Panc1 (cell line): ENCODE measurements at regions not wholly inside any gene's neighbourhood (a gene's known extent, or its start where the extent isn't known, plus 50 kb on each side); places are given as distances from the start of the nearest gene placed in this dataset.

Experiments used
- ATAC-seq: fragments of 200-7000 bp; cut with Tn5 transposase; 2 replicates; pipeline ENCODE4 v1.9.1; 2020; ENCODE audit warnings: mild to moderate bottlenecking, moderate library complexity
- BruUV-seq: library from RNA; stranded (reverse); fragments of 400-500 nt; replicated peaks from 2 replicates; lab custom pipeline; 2021; lab: Mats Ljungman, UMichigan
- CTCF ChIA-PET: fragments of 300-600 bp; sonication (Branson Sonifier 250); formaldehyde crosslinking; loops from one replicate; lab custom pipeline; 2022; ENCODE audit warnings: antibody characterized with exemption; lab: Charles Lee
- POLR2A ChIA-PET: fragments of 300-600 bp; sonication (Branson Sonifier 250); formaldehyde crosslinking; loops from one replicate; lab custom pipeline; 2022; ENCODE audit warnings: antibody characterized with exemption; lab: Charles Lee
- DNase-seq: peaks from one replicate; pipeline ENCODE4 v3.0.0-alpha.2; 2010; ENCODE audit warnings: low read depth, low spot score
- H3K27ac ChIP-seq: 2 replicates; pipeline ENCODE4 v1.5.1; 2011; ENCODE audit warnings: mild to moderate bottlenecking, low read length, inconsistent platforms
- H3K27me3 ChIP-seq: fragments of 200-500 bp; sonication (Bioruptor generic); 2 replicates; pipeline ENCODE4 v1.6.0; 2014; ENCODE audit warnings: low read length, inconsistent platforms; ENCODE audit not compliant: control insufficient read depth, insufficient read depth
- H3K36me3 ChIP-seq: fragments of 200-500 bp; sonication (Bioruptor generic); 2 replicates; pipeline ENCODE4 v1.5.1; 2014; ENCODE audit warnings: inconsistent platforms, mild to moderate bottlenecking, low read length, moderate library complexity; ENCODE audit not compliant: control insufficient read depth, insufficient read depth
- H3K4me1 ChIP-seq: 2 replicates; pipeline ENCODE4 v1.5.1; 2011; ENCODE audit warnings: inconsistent platforms, mild to moderate bottlenecking, low read length, moderate library complexity; ENCODE audit not compliant: control insufficient read depth, insufficient read depth
- H3K4me3 ChIP-seq, 2 experiments: 2 replicates each; pipeline ENCODE4 v1.5.1; 2011 to 2012; ENCODE audit warnings: low read depth in 2 of 2, low read length in 2 of 2, mild to moderate bottlenecking in 2 of 2, inconsistent platforms in 1 of 2, moderate library complexity in 1 of 2
- H3K9me3 ChIP-seq: fragments of 200-500 bp; sonication (Bioruptor generic); 2 replicates; pipeline ENCODE4 v1.5.1; 2014; ENCODE audit warnings: low read depth, mild to moderate bottlenecking, inconsistent platforms, low read length, moderate library complexity; ENCODE audit not compliant: control insufficient read depth, insufficient read depth
- POLR2AphosphoS5 ChIP-seq: IDR thresholded peaks from 2 replicates; pipeline ENCODE4 v1.6.1; 2012; ENCODE audit warnings: mild to moderate bottlenecking, low read depth, low read length, moderate library complexity
- SIN3A ChIP-seq: IDR thresholded peaks from 2 replicates; pipeline ENCODE4 v1.6.1; 2012; ENCODE audit warnings: low read depth, mild to moderate bottlenecking, low read length, moderate library complexity, borderline replicate concordance; ENCODE audit not compliant: insufficient read depth
- TCF7L2 ChIP-seq: IDR thresholded peaks from 2 replicates; pipeline ENCODE4 v1.6.1; 2011; ENCODE audit warnings: mild to moderate bottlenecking, low read depth, low read length, inconsistent platforms
- in situ Hi-C: cut with HindIII; loops from 2 replicates; pipeline ENCODE4 v1.10.0; 2016; ENCODE audit warnings: low sequenced_read_pairs, low pct_unique_long_range_greater_than_20kb
- intact Hi-C: fragments of 100-400 bp; cut with micrococcal nuclease; formaldehyde crosslinking; loops from one replicate; pipeline ENCODE4 v1.10.0; 2022; ENCODE audit not compliant: unreplicated experiment
- TF ChIP-seq, protein P1 (sequence below), 2 experiments: IDR thresholded peaks; 2 replicates each; pipeline ENCODE4 v1.6.1; 2011 to 2012; ENCODE audit warnings: low read depth in 2 of 2, control low read depth in 1 of 2, low read length in 1 of 2, mild to moderate bottlenecking in 1 of 2, moderate library complexity in 1 of 2; ENCODE audit not compliant: insufficient read depth in 1 of 2
- TF ChIP-seq, protein P2 (sequence below): fragments of 450-650 bp; IDR thresholded peaks from 2 replicates; pipeline ENCODE4 v1.5.1; 2017; ENCODE audit warnings: mild to moderate bottlenecking

DNA sequence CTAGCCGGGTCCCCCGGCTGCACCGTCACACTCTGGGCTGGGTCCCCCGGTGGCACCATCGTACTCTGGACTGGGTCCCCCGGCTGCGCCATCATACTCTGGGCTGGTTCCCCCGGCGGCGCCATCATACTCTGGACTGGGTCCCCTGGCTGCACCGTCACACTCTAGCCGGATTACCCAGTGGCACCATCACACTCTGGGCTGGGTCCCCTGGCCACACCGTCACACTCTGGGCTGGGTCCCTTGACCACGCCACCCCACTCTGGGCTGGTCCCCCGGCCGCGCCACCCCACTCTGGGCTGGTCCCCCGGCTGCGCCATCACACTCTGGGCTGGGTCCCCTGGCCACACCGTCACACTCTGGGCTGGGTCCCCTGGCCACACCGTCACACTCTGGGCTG lies 653.8 kb upstream of the ID2 start:
- H3K9me3 ChIP-seq = no peaks in the 10 kb centered on the region
- H3K4me3 ChIP-seq = no peak overlapping the region
- CTCF ChIA-PET = no interaction called here
- POLR2A ChIA-PET = no interaction called here
- H3K36me3 ChIP-seq = no peaks in the 10 kb centered on the region
- no TSS peak for BruUV-seq
- intact Hi-C loops = no loop called here
- no peak overlapping the region for H3K27ac ChIP-seq
- TF ChIP-seq POLR2AphosphoS5 (no peak), TCF7L2 (no peak)
- TF ChIP-seq, protein P1, sequence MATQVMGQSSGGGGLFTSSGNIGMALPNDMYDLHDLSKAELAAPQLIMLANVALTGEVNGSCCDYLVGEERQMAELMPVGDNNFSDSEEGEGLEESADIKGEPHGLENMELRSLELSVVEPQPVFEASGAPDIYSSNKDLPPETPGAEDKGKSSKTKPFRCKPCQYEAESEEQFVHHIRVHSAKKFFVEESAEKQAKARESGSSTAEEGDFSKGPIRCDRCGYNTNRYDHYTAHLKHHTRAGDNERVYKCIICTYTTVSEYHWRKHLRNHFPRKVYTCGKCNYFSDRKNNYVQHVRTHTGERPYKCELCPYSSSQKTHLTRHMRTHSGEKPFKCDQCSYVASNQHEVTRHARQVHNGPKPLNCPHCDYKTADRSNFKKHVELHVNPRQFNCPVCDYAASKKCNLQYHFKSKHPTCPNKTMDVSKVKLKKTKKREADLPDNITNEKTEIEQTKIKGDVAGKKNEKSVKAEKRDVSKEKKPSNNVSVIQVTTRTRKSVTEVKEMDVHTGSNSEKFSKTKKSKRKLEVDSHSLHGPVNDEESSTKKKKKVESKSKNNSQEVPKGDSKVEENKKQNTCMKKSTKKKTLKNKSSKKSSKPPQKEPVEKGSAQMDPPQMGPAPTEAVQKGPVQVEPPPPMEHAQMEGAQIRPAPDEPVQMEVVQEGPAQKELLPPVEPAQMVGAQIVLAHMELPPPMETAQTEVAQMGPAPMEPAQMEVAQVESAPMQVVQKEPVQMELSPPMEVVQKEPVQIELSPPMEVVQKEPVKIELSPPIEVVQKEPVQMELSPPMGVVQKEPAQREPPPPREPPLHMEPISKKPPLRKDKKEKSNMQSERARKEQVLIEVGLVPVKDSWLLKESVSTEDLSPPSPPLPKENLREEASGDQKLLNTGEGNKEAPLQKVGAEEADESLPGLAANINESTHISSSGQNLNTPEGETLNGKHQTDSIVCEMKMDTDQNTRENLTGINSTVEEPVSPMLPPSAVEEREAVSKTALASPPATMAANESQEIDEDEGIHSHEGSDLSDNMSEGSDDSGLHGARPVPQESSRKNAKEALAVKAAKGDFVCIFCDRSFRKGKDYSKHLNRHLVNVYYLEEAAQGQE (IDR thresholded peaks at IDR 0.05; ENCODE audit: insufficient read depth in 1 of 2, low read depth in 2 of 2, low read length in 1 of 2) = no peak
- ATAC-seq (no peak), DNase-seq (no peak)
- in situ Hi-C loops = no loop called here
- H3K4me1 ChIP-seq = no peaks in the 10 kb centered on the region
- H3K27me3 ChIP-seq = no peaks in the 10 kb centered on the region

DNA sequence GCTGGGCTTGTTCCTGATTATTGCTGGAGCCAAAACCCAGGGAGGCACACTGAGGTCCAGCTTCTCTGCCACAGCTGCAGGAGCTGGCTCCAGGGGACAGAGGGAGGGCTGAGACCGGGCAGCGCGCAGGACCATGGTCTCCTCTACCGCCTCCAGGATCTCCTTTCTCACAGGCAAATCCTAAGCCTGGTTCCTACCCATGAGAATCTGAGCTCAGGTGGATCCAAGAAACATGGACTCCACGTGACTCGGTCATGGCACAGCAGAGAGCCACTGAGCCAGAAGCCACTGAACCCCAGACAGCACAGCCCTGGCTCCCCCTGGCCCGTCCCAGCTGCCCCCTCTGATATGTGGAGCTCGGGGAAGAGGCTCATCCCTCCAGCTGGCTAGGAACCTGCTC lies 653.4 kb upstream of the ID2 start:
- TF ChIP-seq, protein P1 (IDR thresholded peaks at IDR 0.05; ENCODE audit: insufficient read depth in 1 of 2, low read depth in 2 of 2, low read length in 1 of 2) = no peak
- no peak for TF ChIP-seq POLR2AphosphoS5
- TF ChIP-seq SIN3A = no peak
- TF ChIP-seq, protein P2, sequence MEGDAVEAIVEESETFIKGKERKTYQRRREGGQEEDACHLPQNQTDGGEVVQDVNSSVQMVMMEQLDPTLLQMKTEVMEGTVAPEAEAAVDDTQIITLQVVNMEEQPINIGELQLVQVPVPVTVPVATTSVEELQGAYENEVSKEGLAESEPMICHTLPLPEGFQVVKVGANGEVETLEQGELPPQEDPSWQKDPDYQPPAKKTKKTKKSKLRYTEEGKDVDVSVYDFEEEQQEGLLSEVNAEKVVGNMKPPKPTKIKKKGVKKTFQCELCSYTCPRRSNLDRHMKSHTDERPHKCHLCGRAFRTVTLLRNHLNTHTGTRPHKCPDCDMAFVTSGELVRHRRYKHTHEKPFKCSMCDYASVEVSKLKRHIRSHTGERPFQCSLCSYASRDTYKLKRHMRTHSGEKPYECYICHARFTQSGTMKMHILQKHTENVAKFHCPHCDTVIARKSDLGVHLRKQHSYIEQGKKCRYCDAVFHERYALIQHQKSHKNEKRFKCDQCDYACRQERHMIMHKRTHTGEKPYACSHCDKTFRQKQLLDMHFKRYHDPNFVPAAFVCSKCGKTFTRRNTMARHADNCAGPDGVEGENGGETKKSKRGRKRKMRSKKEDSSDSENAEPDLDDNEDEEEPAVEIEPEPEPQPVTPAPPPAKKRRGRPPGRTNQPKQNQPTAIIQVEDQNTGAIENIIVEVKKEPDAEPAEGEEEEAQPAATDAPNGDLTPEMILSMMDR = no peak
- no peaks in the 10 kb centered on the region for H3K27me3 ChIP-seq
- H3K27ac ChIP-seq = no peak overlapping the region
- no peaks in the 10 kb centered on the region for H3K36me3 ChIP-seq
- CTCF ChIA-PET = no interaction called here
- DNase-seq = no peak
- H3K4me3 ChIP-seq = no peak overlapping the region
- no TSS peak for BruUV-seq
- POLR2A ChIA-PET = no interaction called here
- no peak for ATAC-seq
- H3K4me1 ChIP-seq = no peaks in the 10 kb centered on the region
- in situ Hi-C loops = no loop called here
- H3K9me3 ChIP-seq = no peaks in the 10 kb centered on the region
- intact Hi-C loops = no loop called here
